K562 (cell line): ENCODE measurements at regions not wholly inside any gene's neighbourhood (a gene's known extent, or its start where the extent isn't known, plus 50 kb on each side); places are given as distances from the start of the nearest gene placed in this dataset.

Experiments
- ATAC-seq: fragments of 200-7000 bp; cut with Tn5 transposase; 3 replicates; pipeline ENCODE4 v1.9.1; 2020; ENCODE audit warnings: moderate library complexity
- BruUV-seq: library from RNA; stranded (reverse); fragments of 400-500 nt; replicated peaks from 2 replicates; lab custom pipeline; 2021; lab: Mats Ljungman, UMichigan
- CTCF ChIA-PET: fragments of 300-600 bp; formaldehyde crosslinking; extraction: SDS; loops from one replicate; lab custom pipeline; 2021; ENCODE audit warnings: low intra/inter-chr PET ratio; lab: Yijun Ruan, JAX
- POLR2A ChIA-PET: fragments of 300-600, 350-650 bp; sonication (Branson Sonifier 250); formaldehyde crosslinking; extraction: SDS; loops from one replicate; lab custom pipeline; 2021; ENCODE audit warnings: antibody characterized with exemption, inconsistent platforms; lab: Yijun Ruan, JAX
- DNase-seq, 4 experiments: peaks; one replicate each; pipeline versions ENCODE4 v3.0.0 to v3.0.0-alpha.2; 2011 to 2018; ENCODE audit warnings: low spot score in 3 of 4, mixed read lengths in 3 of 4; ENCODE audit errors: extremely low read depth in 1 of 4
- FAIRE-seq: peaks from 2 replicates; lab custom pipeline; 2011; peaks lifted over from hg19 to GRCh38; lab: Jason Lieb, UNC
- H2AFZ ChIP-seq: 2 replicates; pipeline ENCODE4 v1.6.0; 2011; ENCODE audit warnings: low read depth, low read length, control low read depth, inconsistent platforms
- H3K27ac ChIP-seq: fragments of 200-600 bp; 3 replicates; pipeline ENCODE4 v1.8.0; 2011; ENCODE audit warnings: low read depth, mild to moderate bottlenecking, control low read depth, inconsistent platforms, low read length, moderate library complexity, mixed read lengths; ENCODE audit errors: extremely low read depth
- H3K27me3 ChIP-seq, 2 experiments: fragments of 300-600 bp in 1 of 2; 2 replicates in 1 of 2; 3 replicates in 1 of 2; pipeline versions ENCODE4 v1.6.0 to v1.8.0; 2011; ENCODE audit warnings: inconsistent platforms in 2 of 2, low read length in 2 of 2, mild to moderate bottlenecking in 1 of 2, mixed read lengths in 1 of 2, moderate library complexity in 1 of 2; ENCODE audit not compliant: control insufficient read depth in 2 of 2, insufficient read depth in 2 of 2
- H3K36me3 ChIP-seq: fragments of 300-600 bp; 3 replicates; pipeline ENCODE4 v1.8.0; 2011; ENCODE audit warnings: mild to moderate bottlenecking, low read length, inconsistent platforms; ENCODE audit not compliant: control insufficient read depth, insufficient read depth
- H3K4me1 ChIP-seq, 2 experiments: fragments of 200-600 bp in 1 of 2; replicated peaks in 1 of 2; 2 replicates in 1 of 2; 3 replicates in 1 of 2; pipeline versions ENCODE4 v1.5.1 to v1.8.0; 2011; ENCODE audit warnings: inconsistent platforms in 2 of 2, low read length in 2 of 2, mild to moderate bottlenecking in 1 of 2, mixed read lengths in 1 of 2, moderate library complexity in 1 of 2; ENCODE audit not compliant: control insufficient read depth in 2 of 2, insufficient read depth in 2 of 2
- H3K4me2 ChIP-seq: 2 replicates; pipeline ENCODE4 v1.6.1; 2011; ENCODE audit warnings: low read length, control low read depth, inconsistent platforms, mixed read lengths; ENCODE audit not compliant: insufficient read depth
- H3K4me3 ChIP-seq: fragments of 200-600 bp; sonication (generic), shearing (Covaris generic); 2 replicates; pipeline ENCODE4 v1.5.1; 2016; ENCODE audit warnings: control low read depth, inconsistent platforms
- H3K79me2 ChIP-seq: fragments of 200-600 bp; 3 replicates; pipeline ENCODE4 v1.8.0; 2011; ENCODE audit warnings: low read length, inconsistent platforms; ENCODE audit not compliant: control insufficient read depth, insufficient read depth
- H3K9ac ChIP-seq, 2 experiments: 2 replicates each; pipeline versions ENCODE4 v1.6.0 to v1.6.1; 2011; ENCODE audit warnings: low read depth in 2 of 2, low read length in 2 of 2, control low read depth in 1 of 2, inconsistent platforms in 1 of 2, mild to moderate bottlenecking in 1 of 2, mixed read lengths in 1 of 2; ENCODE audit not compliant: insufficient read depth in 1 of 2
- H3K9me1 ChIP-seq: one replicate; pipeline ENCODE4 v1.6.0; 2011; ENCODE audit warnings: inconsistent platforms, mild to moderate bottlenecking, low read length, moderate library complexity; ENCODE audit not compliant: control insufficient read depth, insufficient read depth
- H3K9me3 ChIP-seq: replicated peaks from 2 replicates; pipeline ENCODE4 v1.5.1; 2011; ENCODE audit warnings: low read depth, low read length, inconsistent platforms; ENCODE audit not compliant: control insufficient read depth, insufficient read depth
- H4K20me1 ChIP-seq: replicated peaks from 2 replicates; pipeline ENCODE4 v1.6.1; 2011; ENCODE audit warnings: low read length, inconsistent platforms, mixed read lengths; ENCODE audit not compliant: control insufficient read depth, insufficient read depth
- HMBOX1 ChIP-seq: sonication (generic); IDR thresholded peaks from 2 replicates; pipeline ENCODE4 v1.6.1; 2016
- ZBTB33 ChIP-seq: sonication (generic); formaldehyde crosslinking; IDR thresholded peaks from 2 replicates; pipeline ENCODE4 v1.8.1; 2023; ENCODE audit warnings: mild to moderate bottlenecking, missing genetic modification reagents
- ZNF408 ChIP-seq: fragments of 250-450 bp; sonication (Bioruptor Pico); IDR thresholded peaks from 2 replicates; pipeline ENCODE4 v1.4.0; 2020; ENCODE audit warnings: low read depth, mild to moderate bottlenecking, moderate library complexity
- ZNF740 ChIP-seq, 3 experiments: fragments of 200-800 bp in 1 of 3; sonication (Bioruptor generic) in 1 of 3; sonication (generic) in 1 of 3; formaldehyde crosslinking in 1 of 3; IDR thresholded peaks; 2 replicates each; pipeline versions ENCODE4 v1.6.1 to v1.8.0; 2016 to 2022; ENCODE audit warnings: mild to moderate bottlenecking in 2 of 3, missing compliant biosample characterization in 2 of 3, missing genetic modification characterization in 2 of 3, missing genetic modification reagents in 1 of 3
- WGBS: fragments of 100-300 bp; shearing (Covaris generic); methylation state at CpG from one replicate; pipeline ENCODE4 v1.1.6; 2016; ENCODE audit warnings: low coverage, mixed read lengths; ENCODE audit not compliant: insufficient coverage; ENCODE audit errors: missing lambda C conversion rate; 5-methylcytosine and 5-hydroxymethylcytosine counted together
- in situ Hi-C: fragments of 300-500 bp; cut with MboI; formaldehyde crosslinking; loops from 4 replicates; pipeline ENCODE4 v1.15.0; 2018; ENCODE audit warnings: inconsistent platforms, mixed read lengths
- intact Hi-C: fragments of 100-400 bp; cut with micrococcal nuclease; formaldehyde crosslinking; loops from 2 replicates; pipeline ENCODE4 v1.14.2; 2022

GRCh38 chr6:165799391-165800153 lies 136.5 kb upstream of the PDE10A start:
- H3K9me1 ChIP-seq = no peaks in the 10 kb centered on the region
- DNase-seq (no peak), ATAC-seq (no peak), FAIRE-seq (no peak)
- no peaks in the 10 kb centered on the region for H3K36me3 ChIP-seq
- CTCF ChIA-PET = no interaction called here
- TF ChIP-seq HMBOX1 (no peak), ZNF740 (CRISPR knock-in tag; IDR thresholded peaks at IDR 0.05) (no peak), ZNF740 (tag; IDR thresholded peaks at IDR 0.05) (no peak), ZNF408 (no peak), ZBTB33 (CRISPR knock-in tag) (no peak)
- peaks cover 0 to 6% of the 10 kb centered on the region in 2 experiments; a peak in 2 of 5 replicates for H3K27me3 ChIP-seq
- in situ Hi-C loops = no loop called here
- H2AFZ ChIP-seq = no peak overlapping the region
- H3K4me3 ChIP-seq = no peak overlapping the region
- no peaks in the 10 kb centered on the region for H3K9me3 ChIP-seq
- no peaks in the 10 kb centered on the region for H3K4me1 ChIP-seq
- POLR2A ChIA-PET = interaction anchor here (0.8 to 1.1 kb wide), 2 partner anchors 8 to 69 kb away, joined by 3 read pairs; no protein-coding TSS in a partner anchor
- no peaks in the 10 kb centered on the region for H3K79me2 ChIP-seq
- no TSS peak for BruUV-seq
- no peak overlapping the region for H3K4me2 ChIP-seq
- intact Hi-C loops = no loop called here
- no peak overlapping the region for H3K27ac ChIP-seq
- H4K20me1 ChIP-seq = no peaks in the 10 kb centered on the region
- no peak overlapping the region for H3K9ac ChIP-seq
- 3% methylated on average over 8 of the region's 8 CpGs for WGBS
